HG03460 (cell line): ENCODE measurements at regions not wholly inside any gene's neighbourhood (a gene's known extent, or its start where the extent isn't known, plus 50 kb on each side); places are given as distances from the start of the nearest gene placed in this dataset.
A peak's percentile ranks its signal among the peaks of the same experiment; 100 is the strongest.

Experiments used
- ATAC-seq: cut with Tn5 transposase; IDR thresholded peaks from one replicate; pipeline ENCODE4 v1.9.1; 2021; ENCODE audit not compliant: unreplicated experiment

DNA sequence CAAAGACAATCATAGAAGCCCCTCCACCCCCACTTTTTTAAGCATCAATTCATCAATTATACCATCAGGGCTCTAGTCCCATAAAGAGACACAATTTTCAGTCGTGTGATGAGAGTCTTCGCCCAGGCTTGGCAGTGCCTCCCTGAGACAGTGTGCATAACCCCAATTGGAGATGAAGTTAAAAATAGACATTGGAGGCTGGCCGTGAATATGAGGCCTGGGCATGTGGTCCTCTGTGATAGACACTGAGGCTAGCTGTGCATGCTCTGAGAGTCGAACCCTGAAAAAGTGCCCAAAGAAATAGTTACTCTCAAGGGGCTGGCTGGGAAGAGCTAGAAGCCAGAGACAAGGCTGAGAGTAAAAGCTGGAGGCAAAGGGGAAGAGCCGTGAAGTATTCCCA, 248.6 kb upstream of the NR4A3 start:
- no peak for ATAC-seq

DNA sequence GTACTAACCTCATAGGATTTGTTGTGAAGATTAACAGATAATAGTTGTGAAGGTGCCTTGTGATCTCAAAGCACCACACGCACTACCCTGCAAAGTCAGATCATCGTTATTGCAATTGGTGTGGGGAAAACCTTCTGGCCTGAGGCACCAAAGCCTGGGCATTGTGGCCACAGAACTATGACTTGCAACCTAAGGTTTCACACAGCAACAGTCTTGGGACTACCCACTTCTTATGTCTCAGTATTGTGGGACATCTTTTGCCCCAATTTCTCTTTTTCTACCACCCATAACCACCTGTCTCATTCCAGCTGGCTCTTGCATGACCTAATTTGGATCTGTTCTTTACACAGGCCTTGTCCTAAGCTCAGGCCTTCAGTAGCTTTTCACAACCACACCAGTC, 247.8 kb upstream of the NR4A3 start:
- ATAC-seq: no peak

GRCh38 chr9:99576002-99576401, 245.7 kb upstream of the NR4A3 start:
- no peak for ATAC-seq

DNA sequence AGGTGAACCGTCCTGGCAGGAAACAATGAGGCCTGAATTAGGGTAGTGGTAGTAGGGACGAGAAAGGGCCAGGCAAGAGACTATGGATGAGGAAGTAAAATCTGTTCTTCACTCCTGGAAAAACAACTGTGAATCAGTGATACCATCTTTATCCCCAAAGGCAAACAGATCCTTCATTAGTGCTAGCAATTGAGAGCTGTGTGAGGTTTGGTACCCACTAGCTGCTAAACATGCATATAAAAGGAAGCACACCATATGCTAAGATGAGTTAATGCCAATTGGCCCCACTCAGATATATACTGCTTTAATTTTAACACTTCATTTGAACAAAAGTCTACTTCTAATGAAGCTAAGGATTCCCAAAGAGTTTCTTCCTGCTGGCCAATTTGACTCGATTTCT, 244.8 kb upstream of the NR4A3 start:
- no peak for ATAC-seq

DNA sequence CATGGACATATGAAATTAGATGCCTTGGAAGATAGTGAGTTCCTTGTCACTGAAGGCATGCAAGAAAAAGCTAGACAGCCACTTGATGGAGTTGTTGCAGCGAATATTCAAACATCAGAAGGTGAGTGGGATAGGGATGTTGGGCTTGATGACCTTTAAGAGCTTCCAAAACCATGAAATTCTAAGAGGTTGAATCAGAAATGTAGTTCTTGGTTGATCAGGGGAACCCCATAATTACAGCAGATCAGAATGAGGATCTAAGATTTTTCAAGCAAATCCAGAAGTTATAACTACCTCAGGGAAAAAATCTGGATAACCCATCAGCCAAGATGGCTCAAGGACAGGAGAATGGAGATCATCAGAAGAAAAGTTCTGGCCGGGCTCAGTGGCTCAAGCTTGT, 244.3 kb upstream of the NR4A3 start:
- ATAC-seq: no peak

DNA sequence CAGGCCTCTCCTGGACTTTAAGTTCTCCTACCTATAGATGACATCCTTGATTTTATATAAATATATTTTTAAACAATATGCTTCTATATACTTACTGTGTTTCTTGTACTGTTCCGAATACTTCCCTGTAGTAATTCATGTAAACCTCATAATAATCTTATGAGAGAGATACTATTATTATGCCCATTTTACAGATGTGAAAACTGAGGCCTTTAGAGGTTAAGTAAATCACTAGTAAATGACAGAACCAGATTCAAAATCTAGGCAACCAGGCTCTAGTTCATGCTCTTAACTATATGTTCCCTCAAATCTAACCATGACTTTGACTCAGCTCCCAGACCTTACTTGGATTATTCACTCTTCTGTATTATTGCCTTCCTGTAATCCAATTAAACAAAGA, 243.0 kb upstream of the NR4A3 start:
- ATAC-seq: no peak

- no peak for ATAC-seq
Measured at GRCh38 chr9:99579964-99580363, 241.7 kb upstream of the NR4A3 start.

DNA sequence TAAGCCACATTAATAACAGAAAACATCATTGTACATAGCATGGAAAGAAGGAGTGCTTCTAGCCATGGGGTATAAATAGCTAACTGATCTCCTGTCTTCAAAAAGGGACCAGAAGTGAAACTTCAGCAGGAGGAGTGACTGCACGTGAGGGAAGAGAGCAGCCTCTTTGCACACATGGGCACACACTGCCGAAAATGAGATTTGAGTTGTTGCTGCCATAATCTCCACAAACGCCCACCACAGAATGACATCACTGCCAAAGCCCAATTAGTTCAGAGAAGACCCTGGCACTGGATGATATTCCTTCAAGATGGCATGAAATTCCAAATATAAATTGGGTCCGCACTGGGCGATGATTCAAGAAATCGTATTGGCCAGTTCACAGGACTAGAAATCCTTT, 238.9 kb upstream of the NR4A3 start:
- ATAC-seq: no peak

- no peak for ATAC-seq
Measured at GRCh38 chr9:99588299-99588698, 233.4 kb upstream of the NR4A3 start.

GRCh38 chr9:99588747-99589146, 232.9 kb upstream of the NR4A3 start:
- ATAC-seq: no peak

DNA sequence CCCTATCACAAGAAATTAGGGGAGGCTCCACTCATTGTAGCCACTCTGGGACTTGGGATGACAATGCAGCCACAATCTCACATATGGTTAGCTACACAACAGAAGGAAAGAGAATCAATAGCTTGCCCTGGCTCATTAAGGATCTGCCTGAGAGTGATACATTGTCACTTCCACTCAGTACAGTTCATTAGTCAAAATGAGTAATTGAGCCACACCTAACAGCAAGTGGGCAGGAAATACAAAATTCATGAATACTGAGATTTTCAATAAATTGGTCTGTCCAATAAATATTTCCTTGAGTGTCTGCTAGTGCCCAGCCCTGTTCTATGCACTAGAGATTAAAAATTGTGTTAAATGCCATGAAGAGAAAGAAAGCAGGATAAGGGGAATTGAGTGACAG, 231.3 kb upstream of the NR4A3 start:
- no peak for ATAC-seq

DNA sequence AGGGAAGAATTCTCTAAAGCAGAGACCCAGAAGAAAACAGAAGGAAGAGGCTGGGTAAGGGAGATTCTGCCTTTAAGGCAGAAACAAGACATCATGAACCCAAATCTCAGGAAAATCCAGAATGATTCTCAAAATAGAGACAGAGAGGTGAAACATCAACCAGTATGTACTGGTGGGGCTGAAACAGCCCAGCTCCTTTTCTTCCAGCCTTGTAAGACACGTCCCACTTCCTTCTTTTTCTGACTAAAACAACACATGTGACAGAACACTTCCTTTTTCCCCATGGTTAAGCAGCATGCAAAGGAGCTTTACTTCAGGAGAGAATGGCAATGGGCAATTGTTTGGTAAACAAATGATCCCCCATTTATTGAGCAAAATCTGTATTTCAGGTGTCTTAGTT, 230.8 kb upstream of the NR4A3 start:
- ATAC-seq: no peak

GRCh38 chr9:99591770-99592169, 229.9 kb upstream of the NR4A3 start:
- ATAC-seq: no peak

DNA sequence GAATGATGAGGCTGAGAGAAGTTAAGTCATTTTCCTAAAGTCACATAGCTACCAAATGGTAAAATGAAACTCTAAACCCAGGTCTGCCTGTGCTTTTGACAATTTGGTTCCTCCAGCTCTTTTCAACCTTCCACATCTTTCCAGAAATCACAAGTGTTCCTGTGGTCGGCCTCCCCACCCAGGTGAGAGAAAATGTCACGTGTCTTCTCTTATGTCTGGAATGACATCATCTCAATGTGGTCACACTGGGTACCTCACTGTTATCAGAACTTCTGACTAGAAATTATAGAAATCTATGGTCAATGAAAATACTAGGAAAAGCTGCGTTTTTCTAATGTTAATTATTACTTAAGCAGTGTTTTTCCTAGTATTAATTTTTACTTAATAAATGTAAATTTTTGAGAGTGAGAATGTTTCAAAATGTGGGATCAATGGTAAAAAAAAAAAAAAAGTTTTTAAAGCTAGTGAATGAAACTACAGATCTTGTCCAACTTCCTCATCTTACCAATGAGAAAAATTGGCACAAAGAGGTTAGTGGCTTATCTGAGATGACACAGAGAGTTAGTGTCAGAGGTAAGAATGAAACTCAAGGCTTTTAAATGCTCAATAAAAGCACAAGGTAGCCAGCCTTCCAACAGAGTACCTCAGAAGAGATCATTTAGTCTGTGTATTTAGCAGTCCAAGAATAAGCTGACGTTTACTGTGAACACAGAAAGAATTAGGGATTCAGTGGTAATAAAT, 228.7 kb upstream of the NR4A3 start:
- ATAC-seq: no peak

GRCh38 chr9:99593610-99594009, 228.1 kb upstream of the NR4A3 start:
- ATAC-seq: no peak

DNA sequence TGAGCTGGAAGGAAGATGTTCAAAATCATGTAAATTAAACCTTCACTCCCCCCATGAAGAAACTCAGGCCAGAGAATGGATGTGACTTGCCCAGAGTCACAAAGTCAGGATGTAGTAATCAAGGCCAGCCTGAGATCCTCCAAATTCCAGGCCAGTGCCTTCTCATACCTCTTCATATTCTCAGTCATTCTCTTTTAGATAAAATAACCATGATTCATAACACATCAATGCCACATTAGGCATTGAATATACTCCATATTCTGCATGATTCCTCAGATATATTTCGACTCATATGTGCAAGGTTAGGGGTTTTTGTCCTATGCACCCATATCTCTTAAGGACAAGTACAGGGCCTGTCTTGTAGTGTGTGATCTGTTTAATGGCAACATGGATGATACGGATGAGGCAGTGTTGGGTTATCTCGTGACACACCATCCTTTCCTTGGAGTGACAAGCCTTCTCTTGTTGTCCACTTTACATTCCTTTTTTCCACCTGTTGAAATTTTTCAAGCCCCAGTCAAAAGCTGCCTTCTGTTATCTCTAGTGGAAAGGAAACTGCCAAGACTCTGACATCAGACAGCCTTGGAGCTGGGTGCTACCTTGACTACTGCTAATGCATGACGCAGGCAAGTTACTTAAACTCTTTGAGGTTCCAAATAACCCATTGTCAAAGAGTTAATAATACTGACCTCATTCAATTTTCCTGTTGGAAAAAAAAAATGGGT, 227.5 kb upstream of the NR4A3 start:
- no peak for ATAC-seq

DNA sequence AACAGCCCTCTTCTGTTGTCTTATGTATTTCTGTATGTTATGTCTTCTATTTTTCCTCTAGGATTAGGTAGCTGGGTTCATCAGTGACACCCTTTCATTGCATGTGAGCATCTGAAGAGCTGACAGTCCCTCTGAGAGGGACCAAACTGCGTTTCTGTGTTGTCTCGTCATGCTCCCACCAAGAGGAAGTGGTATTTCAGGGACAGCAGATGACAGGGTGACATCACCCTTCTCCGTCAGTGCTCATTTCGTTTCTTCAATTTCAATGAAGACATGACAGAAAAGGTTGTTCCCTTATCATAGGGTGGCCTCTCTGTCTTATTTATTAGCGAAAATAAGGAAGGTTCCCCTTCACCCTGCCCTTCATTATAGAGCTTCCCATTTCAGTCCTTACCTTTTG, 225.9 kb upstream of the NR4A3 start:
- peak; percentile 71 for ATAC-seq

GRCh38 chr9:99601571-99602111, 220.0 kb upstream of the NR4A3 start:
- ATAC-seq: no peak

DNA sequence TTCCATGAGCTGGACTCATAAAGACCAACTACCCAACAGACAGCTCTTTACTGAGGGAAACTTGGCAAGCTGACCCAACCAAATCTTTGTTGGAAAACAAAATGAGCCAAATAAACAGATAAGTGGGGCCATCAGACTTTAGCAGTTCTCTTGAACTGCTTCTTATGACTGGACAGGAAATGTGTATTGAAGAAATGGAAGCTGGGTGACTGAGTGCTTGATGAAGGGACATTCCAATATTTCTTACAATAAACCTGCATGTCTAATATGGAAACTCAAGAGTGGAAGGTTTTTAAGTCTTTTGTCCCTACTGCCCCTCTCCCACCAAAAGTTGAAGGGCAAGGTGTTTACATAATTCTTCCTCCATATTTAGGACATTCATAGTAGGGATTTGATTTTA, 218.8 kb upstream of the NR4A3 start:
- ATAC-seq: no peak

- no peak for ATAC-seq
Measured at GRCh38 chr9:99605016-99605743, 216.5 kb upstream of the NR4A3 start.

- no peak for ATAC-seq
Measured at GRCh38 chr9:99606296-99606695, 215.4 kb upstream of the NR4A3 start.

DNA sequence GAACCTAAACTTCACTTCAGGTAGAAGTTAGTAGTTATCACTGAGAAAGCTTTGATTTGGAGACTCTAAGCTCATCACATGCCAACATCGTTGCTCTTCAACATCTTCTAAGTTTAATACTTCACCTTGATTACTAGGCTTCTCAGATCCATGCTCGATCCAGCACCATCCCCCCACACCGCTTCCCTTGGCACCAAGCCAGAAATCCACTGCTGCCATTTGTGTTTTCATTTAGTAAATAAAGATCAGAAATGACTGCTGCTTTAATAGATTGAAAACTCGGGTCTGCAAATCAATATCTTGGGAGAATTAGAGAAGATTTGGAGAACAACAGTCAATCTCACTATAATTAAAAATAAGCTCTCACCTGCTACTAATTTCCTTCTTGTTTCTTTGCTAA, 214.7 kb upstream of the NR4A3 start:
- no peak for ATAC-seq
